HG03378 (cell line): ENCODE measurements at regions not wholly inside any gene's neighbourhood (a gene's known extent, or its start where the extent isn't known, plus 50 kb on each side); places are given as distances from the start of the nearest gene placed in this dataset.
A peak's percentile ranks its signal among the peaks of the same experiment; 100 is the strongest.
"Not testable (repeated sequence)": the region's sequence is repeated elsewhere in the genome, so short reads cannot be mapped to it uniquely, and the experiment has no call there.

ENCODE experiments used
- ATAC-seq: cut with Tn5 transposase; IDR thresholded peaks from one replicate; pipeline ENCODE4 v1.9.1; 2021; ENCODE audit warnings: mild to moderate bottlenecking, moderate library complexity; ENCODE audit not compliant: unreplicated experiment

DNA sequence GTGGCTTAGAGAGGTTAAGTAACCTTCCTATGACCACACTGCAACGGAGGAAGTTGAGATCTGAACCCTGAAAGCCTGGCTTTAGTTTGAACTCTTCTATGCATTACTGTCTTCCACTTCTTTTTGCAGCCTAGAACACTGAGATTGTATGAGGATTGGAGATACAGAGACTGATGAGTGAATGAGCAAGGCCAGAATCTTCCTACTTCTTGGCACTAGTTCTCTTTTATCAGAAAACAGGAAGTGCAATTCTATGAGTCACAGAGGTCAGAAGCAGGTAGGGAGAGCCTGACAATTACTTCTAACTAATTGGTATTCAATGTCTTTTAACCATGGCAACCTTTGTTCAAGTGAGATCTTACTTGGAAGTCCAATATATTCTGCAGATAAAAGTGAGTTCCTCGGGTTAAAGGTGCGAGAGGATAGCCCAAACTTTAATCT lies 219.0 kb downstream of the SHQ1 start:
- ATAC-seq, result peak; percentile 71

DNA sequence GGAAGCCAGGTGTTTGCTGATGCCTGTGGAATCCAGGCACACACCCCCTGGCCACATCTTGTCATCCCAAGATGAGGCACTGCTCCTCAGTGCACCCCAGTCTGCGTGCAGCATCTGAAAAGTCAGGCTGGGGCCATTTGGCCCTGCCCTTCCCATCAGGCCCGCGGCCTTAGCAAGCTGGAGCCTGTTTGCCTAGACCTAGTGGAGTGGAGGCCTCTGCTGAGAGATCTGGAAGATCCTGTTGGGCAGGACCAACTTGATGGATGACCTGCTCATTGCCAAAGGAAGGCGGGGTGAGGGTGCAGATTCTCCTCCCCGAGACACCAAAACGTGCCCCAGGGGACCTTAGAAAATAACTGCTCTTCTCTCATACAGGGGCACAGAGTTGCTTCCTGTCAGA lies 220.2 kb downstream of the SHQ1 start:
- no peak for ATAC-seq

DNA sequence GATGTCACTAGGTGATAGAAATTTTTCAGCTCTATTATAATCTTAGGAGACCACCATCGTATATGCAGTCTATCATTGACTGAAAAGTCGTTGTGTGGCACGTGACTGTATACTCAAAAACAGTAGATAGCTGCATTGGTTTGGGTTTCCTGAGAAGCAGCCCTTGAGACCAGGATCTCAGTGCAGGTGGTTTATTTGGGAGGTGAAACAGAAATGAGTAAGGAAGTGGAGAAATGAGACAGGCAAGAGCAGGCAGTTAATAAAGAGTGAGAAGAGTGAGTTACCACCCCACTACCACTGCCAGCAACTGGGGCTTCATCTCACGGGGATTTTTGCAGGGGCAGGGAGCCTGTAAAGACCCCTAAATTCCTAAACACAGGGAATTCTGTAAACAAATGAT lies 221.0 kb downstream of the SHQ1 start:
- no peak for ATAC-seq

DNA sequence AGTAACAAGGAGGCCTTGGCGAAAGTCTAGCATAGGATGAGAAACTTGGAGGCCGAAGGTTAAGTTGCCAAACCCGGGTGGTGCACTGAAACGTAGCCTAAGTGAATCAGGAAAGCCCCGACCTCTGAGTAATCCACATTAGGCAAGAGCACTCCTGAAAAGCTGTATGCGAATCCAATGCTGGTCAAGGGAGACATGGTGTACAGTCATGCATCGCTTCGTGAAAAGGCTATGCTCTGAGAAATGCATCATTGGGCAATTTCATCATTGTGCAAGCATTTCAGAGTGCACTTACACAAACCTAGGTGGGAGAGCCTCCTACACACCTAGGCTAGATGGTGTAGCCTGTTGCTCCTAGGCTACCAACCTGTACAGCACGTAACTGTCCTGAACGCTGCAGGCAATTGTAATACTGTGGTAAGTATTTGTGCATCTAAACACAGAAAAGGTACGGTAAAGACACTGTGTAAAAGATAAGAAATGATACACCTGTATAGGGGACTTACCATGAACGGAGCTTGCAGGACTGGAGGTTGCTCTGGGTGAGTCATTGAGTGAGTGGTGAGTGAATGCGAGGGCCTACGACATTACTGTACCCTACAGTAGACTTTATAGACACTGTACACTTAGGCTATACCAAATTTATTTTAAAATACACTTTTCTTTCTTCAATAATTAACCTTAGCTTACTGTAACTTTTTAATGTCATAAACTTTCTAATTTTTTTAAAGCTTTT lies 222.5 kb downstream of the SHQ1 start:
- no peak for ATAC-seq

DNA sequence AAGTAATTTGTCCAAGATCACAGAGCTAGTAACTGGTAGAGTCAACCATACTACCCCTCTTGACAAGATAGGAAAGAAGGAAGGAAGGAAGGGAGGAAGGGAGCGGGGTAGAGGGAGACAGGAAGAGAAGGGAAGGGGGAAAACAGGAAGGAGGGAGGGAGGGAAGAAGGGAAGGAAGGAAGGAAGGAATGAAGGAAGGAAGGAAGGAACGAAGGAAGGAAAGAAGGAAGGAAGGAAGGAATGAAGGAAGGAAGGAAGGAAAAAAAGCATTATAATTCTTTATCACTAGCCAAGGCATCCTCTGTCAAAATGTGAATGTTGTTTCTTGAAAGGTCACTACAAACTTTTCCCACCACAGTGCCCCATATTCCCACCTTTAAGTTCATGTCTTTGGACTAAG lies 223.6 kb downstream of the SHQ1 start:
- no peak for ATAC-seq

DNA sequence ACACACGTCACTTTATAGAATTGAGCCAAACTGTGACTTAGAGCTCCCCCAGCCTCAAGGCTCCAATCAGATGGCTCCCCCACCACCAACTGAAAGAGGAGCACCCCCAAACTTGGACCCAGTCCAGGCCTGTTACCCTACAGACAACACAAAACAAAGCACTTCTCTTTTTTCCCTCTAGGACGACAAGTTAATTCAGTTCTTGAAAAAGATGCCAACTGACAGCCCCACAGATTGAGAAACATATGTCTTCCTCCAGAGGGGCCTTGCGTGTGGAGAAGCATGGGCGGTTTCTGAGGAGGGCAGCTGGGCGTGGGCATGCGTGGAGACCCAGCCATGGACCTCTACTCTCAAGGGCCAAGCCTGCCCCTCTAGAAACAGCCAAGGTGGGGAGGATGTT lies 229.5 kb downstream of the SHQ1 start:
- no peak for ATAC-seq

DNA sequence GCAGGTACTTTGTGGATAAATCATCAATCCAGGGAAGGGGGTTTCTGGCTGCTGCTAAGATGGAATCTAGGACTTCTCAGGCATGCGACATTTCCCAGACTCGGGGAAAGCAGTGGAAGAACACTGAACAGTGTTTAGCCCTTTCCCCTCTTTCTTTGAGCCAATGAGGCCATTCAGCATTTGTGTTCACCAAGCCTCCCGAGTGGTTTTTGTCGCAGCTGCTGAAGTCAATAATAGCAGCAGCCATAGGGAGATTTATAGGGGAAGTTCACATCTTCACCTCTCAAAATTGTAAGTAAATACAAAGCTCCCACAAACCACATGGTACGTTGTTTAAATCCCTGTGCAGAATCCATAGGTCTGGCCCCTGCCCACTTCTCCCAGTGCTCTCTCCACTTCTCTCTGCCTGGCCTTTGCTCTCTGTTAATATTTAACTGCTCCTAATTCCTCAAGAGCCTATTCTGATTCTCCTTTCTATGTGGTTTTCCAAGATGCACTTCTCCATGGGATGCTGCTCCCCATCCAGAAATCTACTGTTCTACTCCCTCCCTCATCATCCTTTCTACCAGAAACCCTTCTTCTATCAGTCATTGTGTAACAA lies 230.7 kb downstream of the SHQ1 start:
- ATAC-seq, result no peak

DNA sequence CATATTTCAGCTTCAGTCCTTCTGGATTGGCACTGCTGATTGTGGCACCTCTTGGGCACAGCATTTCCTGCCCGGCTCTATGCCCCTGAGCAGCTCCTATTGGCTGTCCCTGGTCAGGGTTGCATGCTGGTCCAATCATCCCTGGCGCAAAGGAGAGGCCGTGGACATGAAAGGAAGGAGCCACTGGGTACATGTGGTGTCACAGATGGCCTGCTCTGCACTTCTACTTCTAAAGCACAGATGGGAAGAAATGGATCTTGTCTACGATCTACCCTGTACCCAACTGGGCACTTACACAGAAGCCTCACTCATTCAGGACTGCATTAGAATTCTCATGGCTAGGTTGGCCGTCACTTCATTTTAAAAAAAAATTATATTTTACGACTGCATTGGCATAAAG lies 232.5 kb downstream of the SHQ1 start:
- no peak for ATAC-seq

DNA sequence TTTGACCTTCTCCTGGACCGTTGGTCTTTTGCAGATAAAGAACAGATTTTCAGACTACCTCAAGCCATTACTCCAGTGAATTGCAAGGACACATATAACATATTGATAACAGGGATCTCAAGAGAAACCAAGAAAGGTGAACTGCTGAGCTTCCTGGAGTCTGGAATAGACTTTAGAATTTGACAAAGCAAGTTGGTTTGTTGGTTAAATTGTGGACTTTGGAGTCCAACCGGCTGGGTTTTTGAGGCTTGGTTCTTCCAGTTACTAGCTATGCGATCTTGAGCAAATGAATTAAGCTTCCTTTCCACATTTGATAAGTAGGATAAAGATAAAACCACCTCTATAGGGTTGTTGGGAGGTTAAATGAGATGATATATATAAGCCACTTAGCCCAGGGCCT lies 233.1 kb downstream of the SHQ1 start:
- ATAC-seq, result no peak

DNA sequence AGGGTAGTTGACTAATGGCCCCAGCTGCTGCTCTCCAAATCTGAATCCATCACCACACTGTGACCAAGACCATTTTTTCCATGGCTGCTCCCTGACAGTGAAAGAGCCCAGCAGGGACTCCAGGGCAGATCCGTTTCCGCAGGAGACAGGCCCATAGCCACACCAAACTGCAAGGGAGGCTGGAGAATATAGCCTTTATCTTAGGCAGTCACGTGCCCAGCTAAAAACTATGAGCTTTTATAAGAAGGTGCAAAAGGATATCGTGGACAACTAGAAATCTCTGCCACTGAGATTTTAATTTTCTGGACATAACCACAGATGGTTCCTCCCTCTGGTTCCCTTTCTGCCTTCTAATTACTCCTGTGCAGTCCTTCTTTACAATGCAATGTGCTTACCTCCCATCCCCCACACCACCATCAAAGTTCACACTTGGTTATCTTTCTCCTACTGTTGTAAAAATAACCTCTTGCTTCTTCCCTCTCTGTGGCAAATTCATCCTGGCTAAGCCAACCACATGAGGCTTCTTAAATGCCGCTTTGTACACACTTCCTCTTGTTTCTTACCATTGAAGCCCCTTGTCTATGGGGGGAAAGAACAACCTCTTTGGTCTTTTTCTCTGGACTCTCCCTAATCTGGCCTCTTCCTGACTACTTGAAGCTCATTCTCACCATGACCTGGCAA lies 233.7 kb downstream of the SHQ1 start:
- ATAC-seq, result no peak

DNA sequence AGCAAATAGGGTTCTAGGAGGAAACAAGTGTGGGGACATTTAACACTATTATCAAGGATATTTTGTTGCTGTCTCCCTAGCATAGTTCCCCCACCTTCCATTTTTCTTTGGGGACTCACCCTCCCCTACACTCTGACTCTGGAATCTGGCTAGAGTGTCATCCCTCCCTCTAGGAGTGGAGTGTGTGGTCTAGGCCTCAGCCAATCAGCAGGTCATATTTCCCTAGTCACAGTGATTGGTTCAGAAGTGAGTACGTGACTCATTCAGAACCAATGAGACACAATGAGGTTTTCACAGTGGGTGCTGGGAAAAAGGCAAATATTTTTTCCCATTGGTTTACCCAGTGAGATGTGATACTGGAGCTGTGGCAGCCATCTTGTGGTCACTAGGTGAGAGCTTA lies 234.4 kb downstream of the SHQ1 start:
- ATAC-seq, result no peak

DNA sequence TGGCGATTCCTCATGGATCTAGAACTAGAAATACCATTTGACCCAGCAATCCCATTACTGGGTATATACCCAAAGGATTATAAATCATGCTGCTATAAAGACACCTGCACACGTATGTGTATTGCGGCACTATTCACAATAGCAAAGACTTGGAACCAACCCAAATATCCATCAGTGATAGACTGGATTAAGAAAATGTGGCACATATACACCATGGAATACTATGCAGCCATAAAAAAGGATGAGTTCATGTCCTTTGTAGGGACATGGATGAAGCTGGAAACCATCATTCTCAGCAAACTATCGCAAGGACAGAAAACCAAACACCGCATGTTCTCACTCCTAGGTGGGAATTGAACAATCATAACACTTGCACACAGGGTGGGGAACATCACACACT lies 239.1 kb downstream of the SHQ1 start:
- ATAC-seq, result not testable (repeated sequence)

DNA sequence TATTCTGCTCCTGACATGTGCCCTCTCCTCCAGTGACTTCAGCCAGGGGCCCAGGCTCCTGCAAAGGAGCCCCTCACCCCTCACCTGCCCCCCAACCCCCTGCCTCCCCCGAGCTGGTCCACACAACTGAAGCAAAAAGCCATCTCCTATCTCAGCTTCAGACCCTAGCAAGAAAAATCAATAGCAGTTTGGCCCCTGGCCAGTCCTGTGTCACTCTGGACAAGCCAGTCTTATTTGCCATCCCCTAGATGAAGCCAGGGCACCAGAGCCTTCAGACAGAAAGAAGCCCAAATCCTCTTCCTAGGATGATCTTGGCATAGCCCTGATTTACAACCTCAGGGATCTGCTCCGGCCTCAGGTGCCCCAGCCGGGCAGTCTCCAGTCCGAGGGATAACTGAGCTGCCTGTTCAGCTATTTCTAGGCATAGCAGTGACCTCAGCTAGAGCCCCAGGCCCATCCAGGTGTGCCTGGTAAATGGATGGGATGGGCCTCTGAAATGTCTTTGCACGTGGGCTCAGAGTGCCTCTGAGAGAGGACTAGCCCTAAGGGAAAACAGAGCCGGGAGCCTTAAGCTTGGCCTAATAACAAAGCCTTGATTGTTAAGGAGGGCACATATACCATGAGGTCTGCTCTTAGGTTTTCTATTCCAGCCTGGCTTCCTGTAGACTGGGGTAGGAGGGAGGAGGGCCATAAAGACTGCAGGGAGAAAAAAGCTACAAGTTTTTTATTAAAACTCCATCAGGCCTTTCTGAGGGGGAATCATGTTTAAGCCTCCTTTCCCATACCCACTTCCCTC lies 242.0 kb downstream of the SHQ1 start:
- ATAC-seq, result no peak

DNA sequence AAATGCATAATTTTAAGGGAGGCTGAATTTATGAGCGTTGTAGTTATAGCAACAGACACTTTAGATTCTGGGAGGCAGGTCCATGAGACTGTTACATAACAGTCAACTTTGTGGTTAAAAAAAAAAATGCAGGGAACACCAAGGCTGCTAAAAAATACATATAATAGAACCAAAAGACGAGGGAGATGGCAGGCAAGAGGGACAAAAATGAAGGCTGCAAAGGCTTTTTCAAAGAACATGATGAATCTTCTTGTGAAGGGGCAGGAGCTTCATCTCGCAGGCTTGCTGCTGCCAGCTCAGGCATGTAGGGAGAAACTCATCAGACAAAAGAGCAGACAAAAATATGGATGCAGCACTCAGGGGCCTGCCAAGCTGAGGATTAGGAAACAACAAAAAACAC lies 243.9 kb downstream of the SHQ1 start:
- ATAC-seq, result no peak

DNA sequence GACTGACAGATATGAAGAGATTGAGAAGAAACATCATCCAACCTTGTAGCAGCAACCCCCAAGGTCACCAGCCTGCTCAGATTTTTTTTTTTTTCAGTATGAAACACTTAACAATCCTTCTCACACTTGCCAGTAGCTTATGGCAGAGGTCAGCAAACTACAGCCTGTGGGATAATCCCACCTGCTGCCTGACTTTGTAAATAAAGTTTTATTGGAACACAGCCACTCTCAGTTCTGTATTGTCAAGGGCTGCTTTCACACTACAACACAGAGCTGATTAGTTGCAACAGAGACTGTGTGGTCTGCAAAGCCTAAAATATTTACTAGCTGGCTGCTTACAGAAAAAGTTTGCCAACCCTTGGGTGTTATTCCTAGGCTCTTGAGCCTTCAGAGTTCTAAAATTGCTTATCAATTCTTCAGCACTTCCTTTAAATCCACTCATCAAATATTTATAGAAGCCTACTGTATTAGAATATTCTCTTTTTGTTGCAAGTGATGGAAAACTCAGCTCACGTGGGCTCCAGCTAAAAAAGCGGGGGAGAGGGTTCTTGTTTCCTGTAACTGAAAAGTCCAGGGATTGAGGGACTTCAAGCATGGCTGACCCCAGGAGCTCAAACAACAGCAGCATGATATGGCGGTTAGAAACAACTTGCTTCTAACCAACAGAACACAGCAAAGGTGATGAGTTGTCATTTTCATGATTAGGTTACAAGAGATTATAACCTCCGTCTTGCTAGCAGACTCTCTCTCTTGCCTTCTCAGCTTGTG lies 246.1 kb downstream of the SHQ1 start:
- no peak for ATAC-seq

DNA sequence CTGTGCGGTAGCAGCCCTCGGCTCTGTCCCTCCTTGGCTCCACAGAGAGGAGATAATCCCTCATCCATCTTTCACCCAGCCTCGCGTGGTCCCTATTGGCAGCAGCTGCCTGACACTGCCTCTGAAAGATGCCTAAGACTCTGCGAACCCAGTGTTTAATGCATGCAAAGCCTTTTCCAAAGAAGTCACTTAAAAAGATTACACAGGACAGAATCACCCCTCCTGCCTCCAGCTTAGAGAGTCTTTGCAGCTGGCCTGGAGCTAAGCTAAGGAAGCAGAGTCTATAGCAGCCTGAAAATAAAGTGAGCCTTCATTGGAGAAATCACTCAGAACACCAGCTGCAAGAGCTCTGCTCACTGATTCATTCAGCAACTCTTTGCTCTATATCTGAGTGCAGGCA lies 247.2 kb downstream of the SHQ1 start:
- no peak for ATAC-seq

DNA sequence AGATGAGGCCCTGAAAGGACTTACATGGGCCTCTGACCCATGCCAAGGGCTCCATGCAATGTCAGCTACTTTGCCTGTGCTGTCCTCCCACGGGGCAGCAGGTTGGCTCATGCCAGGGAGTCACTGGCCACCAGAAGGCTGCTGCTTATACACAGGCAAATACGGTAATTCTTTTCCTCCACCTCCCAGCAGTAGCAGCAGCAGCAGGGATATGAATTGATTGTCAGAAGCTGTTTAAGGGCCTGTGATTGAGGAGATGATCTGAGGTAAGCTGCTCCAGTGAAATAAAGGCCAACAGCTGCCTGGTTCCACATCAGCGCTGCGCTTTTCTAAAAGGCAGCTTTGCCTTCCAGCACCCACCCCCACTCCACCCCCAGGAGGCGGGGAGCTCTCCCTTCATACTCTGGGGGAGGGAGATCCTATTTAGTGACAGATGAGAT lies 250.5 kb downstream of the SHQ1 start:
- ATAC-seq, result no peak

DNA sequence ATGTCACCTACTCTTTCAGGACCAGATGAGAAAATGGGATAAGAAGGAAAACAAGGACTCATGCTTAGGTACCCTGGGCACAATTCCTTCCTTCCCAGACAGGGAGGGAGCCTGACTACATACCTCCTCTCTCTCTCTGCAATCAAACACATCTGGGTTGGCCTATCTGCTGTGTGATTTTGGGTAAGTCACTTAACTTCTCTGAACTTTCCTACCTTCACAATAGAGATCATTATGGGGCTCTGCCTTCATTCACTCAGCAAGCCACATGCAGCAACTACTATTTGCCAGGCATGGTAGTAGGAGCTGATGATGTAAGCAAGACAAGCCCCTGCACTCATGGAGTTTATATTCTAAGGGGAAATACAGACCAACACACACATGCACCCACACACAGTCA lies 251.2 kb downstream of the SHQ1 start:
- no peak for ATAC-seq

DNA sequence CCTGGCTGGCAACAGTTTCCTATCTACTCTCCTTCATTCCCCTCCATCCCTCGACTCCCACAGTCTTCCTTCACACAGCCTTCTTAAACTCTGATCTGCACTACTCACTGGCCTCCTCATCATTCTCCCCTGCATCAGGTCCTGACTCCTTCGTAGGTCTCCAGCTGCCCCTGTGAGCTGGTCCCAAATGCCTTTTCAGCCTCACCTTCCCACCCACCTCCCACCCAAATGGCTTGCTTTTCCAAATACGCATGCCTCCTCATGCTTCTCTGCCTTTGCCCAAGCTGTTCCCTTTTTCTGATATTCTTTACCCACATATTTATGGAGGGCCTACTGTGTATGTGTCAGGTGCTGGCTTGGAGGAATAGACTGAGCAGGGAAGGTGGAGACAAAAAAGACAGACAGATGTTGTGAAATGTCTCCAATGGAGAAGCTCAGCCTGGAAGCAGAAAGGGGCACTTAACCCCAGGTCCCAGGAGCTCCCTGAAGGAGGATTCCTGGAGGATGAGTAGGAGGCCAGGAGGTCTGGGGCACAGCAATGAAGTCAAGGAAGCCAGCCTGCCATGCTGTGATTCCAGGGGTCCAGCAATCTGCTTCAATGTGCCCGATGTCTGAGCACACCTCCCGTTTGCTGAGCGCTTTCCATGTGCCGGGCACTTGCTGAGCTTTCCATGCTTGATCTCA lies 252.2 kb downstream of the SHQ1 start:
- no peak for ATAC-seq

DNA sequence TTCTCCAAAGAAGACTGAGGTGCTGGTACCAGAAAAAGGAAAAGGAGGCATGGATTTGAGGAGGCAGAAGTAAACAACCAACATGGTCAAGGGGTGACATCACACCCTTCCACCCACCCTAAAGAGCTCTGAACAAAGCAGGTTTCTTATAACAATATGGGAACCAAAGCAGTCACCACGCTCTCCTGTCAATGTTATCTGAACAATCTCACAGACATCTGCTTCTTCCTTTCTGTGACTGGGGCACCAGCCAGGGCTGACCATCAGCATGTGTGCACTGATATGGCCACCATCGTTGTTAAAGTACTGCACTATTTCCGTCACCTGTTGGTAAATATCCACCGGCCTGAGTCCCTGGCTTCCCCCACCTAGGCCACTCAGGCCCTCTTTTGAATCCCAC lies 252.9 kb downstream of the SHQ1 start:
- ATAC-seq, result no peak
